Cardiac fibroblast (primary cell): ENCODE measurements at regions not wholly inside any gene's neighbourhood (a gene's known extent, or its start where the extent isn't known, plus 50 kb on each side); places are given as distances from the start of the nearest gene placed in this dataset.

ENCODE experiments used
- DNase-seq, 2 donors: peaks; one replicate each; pipeline versions ENCODE4 v3.0.0 to v3.0.0-alpha.2; 2010; ENCODE audit warnings: low read depth in 2 of 2
- H3K4me3 ChIP-seq, 2 donors: replicated peaks in 1 of 2; 1 replicate in 1 of 2; 2 replicates in 1 of 2; pipeline ENCODE4 v1.5.1; 2011; ENCODE audit warnings: low read depth in 2 of 2, low read length in 2 of 2, mild to moderate bottlenecking in 2 of 2, moderate library complexity in 1 of 2
- CTCF ChIP-seq: IDR thresholded peaks from one replicate; pipeline ENCODE4 v1.5.1; 2011; ENCODE audit warnings: low read depth, mild to moderate bottlenecking, low read length, inconsistent platforms

GRCh38 chr1:191101960-191102359 lies 624.3 kb upstream of the BRINP3 start:
- no peak for TF ChIP-seq CTCF
- H3K4me3 ChIP-seq = no peak overlapping the region
- DNase-seq = no peak

- H3K4me3 ChIP-seq = no peak overlapping the region
- no peak for DNase-seq
- no peak for TF ChIP-seq CTCF
Observed at GRCh38 chr1:191125950-191126349, 648.3 kb upstream of the BRINP3 start.

GRCh38 chr1:191134796-191135195 lies 657.1 kb upstream of the BRINP3 start:
- no peak overlapping the region for H3K4me3 ChIP-seq
- TF ChIP-seq CTCF = no peak
- DNase-seq = peak in 1 of 2 donors; percentile 11

- no peak for TF ChIP-seq CTCF
- no peak for DNase-seq
- no peak overlapping the region for H3K4me3 ChIP-seq
Observed at GRCh38 chr1:191140038-191140437, 662.4 kb upstream of the BRINP3 start.

DNA sequence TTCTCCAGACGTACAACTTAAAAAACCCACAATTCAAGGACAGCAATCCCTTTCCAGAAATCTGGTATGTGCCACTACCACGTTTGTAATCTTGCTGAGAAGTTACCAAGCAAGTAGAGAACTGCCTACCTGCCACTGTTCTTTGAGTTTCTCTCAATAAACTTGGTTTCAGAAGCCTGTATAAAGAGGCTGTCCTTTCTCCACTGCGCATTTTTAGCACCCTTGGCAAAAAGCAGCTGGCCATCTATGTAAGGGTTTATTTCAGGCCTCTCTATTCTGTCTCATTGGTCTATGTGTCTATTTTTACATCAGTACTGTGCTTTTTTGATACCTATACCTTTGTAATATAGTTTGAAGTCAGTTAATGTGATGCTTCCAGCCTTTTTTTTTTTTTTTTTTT lies 665.1 kb upstream of the BRINP3 start:
- TF ChIP-seq CTCF = no peak
- no peak for DNase-seq
- H3K4me3 ChIP-seq = no peak overlapping the region

DNA sequence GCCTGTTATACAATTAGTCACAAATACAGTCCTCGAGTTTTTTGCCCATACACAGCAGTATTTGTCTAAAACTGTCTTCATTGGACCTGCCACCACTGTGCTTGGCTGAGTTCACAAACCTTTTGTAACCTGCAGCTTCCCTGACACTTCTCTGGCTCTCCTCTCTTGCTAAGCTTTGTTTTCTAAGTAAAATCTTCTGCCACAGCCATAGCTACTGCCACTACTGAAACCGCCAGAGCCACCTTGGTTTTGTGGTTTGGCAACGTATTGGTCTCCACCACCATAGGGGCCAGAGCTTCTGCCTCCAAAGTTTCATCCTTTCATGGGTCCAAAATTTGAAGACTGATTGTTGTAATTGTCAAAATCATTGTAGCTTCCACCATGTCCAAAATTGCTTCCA lies 668.2 kb upstream of the BRINP3 start:
- H3K4me3 ChIP-seq = no peak overlapping the region
- no peak for DNase-seq
- TF ChIP-seq CTCF = no peak

- no peak for TF ChIP-seq CTCF
- DNase-seq = no peak
- H3K4me3 ChIP-seq = no peak overlapping the region
Observed at GRCh38 chr1:191151321-191151807, 673.7 kb upstream of the BRINP3 start.
